Neural cell (in vitro differentiated cells): ENCODE measurements at regions not wholly inside any gene's neighbourhood (a gene's known extent, or its start where the extent isn't known, plus 50 kb on each side); places are given as distances from the start of the nearest gene placed in this dataset.

Experiments
- H2AFZ ChIP-seq: fragments of 200-600, 300-800 bp; sonication (generic), shearing (Covaris generic); 2 replicates; pipeline ENCODE4 v1.6.0; 2014; ENCODE audit warnings: low read depth, mild to moderate bottlenecking, antibody characterized with exemption, low read length, moderate library complexity
- H3F3A ChIP-seq: fragments of 200-600 bp; shearing (Covaris generic); 2 replicates; pipeline ENCODE4 v1.6.1; 2016; ENCODE audit warnings: mild to moderate bottlenecking, moderate library complexity, mixed read lengths, antibody characterized with exemption, low read length; ENCODE audit not compliant: insufficient read depth, poor library complexity, severe bottlenecking
- H3K27ac ChIP-seq: fragments of 200-600, 300-800 bp; sonication (generic), shearing (Covaris generic); 2 replicates; pipeline ENCODE4 v1.5.1; 2014; ENCODE audit warnings: mild to moderate bottlenecking, low read length, moderate library complexity
- H3K27me3 ChIP-seq: fragments of 300-800, 200-600 bp; sonication (generic), shearing (Covaris generic); 2 replicates; pipeline ENCODE4 v1.6.0; 2014; ENCODE audit warnings: mild to moderate bottlenecking, low read depth, low read length, moderate library complexity; ENCODE audit not compliant: insufficient read depth
- H3K36me3 ChIP-seq: fragments of 300-800, 200-600 bp; sonication (generic), shearing (Covaris generic); 2 replicates; pipeline ENCODE4 v1.5.1; 2014; ENCODE audit warnings: mild to moderate bottlenecking, antibody characterized with exemption, low read length, moderate library complexity; ENCODE audit not compliant: insufficient read depth
- H3K4me2 ChIP-seq: fragments of 300-800, 200-600 bp; sonication (generic), shearing (Covaris generic); 2 replicates; pipeline ENCODE4 v1.6.0; 2014; ENCODE audit warnings: mild to moderate bottlenecking, low read length
- H3K4me3 ChIP-seq: fragments of 300-800, 200-600 bp; sonication (generic), shearing (Covaris generic); 2 replicates; pipeline ENCODE4 v1.5.1; 2014; ENCODE audit warnings: mild to moderate bottlenecking, low read length, moderate library complexity
- H3K79me2 ChIP-seq: fragments of 200-600 bp; shearing (Covaris generic); replicated peaks from 2 replicates; pipeline ENCODE4 v1.6.0; 2014; ENCODE audit warnings: mild to moderate bottlenecking, low read length, moderate library complexity; ENCODE audit not compliant: insufficient read depth
- H3K9ac ChIP-seq: fragments of 300-800, 200-600 bp; sonication (generic), shearing (Covaris generic); 2 replicates; pipeline ENCODE4 v1.6.1; 2016; ENCODE audit warnings: mild to moderate bottlenecking, low read length, mixed read lengths
- H3K9me2 ChIP-seq: fragments of 200-600 bp; shearing (Covaris generic); 2 replicates; pipeline ENCODE4 v1.6.1; 2016; ENCODE audit warnings: mild to moderate bottlenecking, low read length, mixed read lengths; ENCODE audit not compliant: insufficient read depth
- H3K9me3 ChIP-seq: fragments of 200-600, 300-800 bp; sonication (generic), shearing (Covaris generic); 2 replicates; pipeline ENCODE4 v1.6.1; 2016; ENCODE audit warnings: mild to moderate bottlenecking, mixed run types, low read length, moderate library complexity, mixed read lengths
- H4K20me1 ChIP-seq: fragments of 200-600 bp; shearing (Covaris generic); 2 replicates; pipeline ENCODE4 v1.6.1; 2016; ENCODE audit warnings: mild to moderate bottlenecking, mixed run types; ENCODE audit not compliant: insufficient read depth
- CTCF ChIP-seq: fragments of 450-650 bp; IDR thresholded peaks from 2 replicates; pipeline ENCODE4 v1.5.1; 2014; ENCODE audit warnings: antibody characterized with exemption, mild to moderate bottlenecking, moderate library complexity; ENCODE audit not compliant: poor library complexity, severe bottlenecking
- EP300 ChIP-seq: fragments of 450-650 bp; conservative IDR thresholded peaks from 2 replicates; pipeline ENCODE4 v1.6.1; 2014; ENCODE audit warnings: antibody characterized with exemption, mild to moderate bottlenecking, moderate library complexity; ENCODE audit not compliant: poor library complexity, severe bottlenecking
- EZH2 ChIP-seq: fragments of 200-600, 300-800 bp; shearing (Covaris generic), sonication (generic); IDR thresholded peaks from 2 replicates; pipeline ENCODE4 v1.6.1; 2014; ENCODE audit warnings: antibody characterized with exemption, low read length, borderline replicate concordance, mild to moderate bottlenecking; ENCODE audit not compliant: insufficient read depth, poor library complexity, severe bottlenecking
- MXI1 ChIP-seq: fragments of 450-650 bp; conservative IDR thresholded peaks from 2 replicates; pipeline ENCODE4 v1.6.1; 2014; ENCODE audit warnings: antibody characterized with exemption, mild to moderate bottlenecking; ENCODE audit not compliant: poor library complexity, severe bottlenecking
- POLR2AphosphoS5 ChIP-seq: IDR thresholded peaks from 2 replicates; pipeline ENCODE4 v1.6.1; 2012
- RAD21 ChIP-seq: fragments of 450-650 bp; conservative IDR thresholded peaks from 2 replicates; pipeline ENCODE4 v1.6.1; 2014; ENCODE audit warnings: antibody characterized with exemption, mild to moderate bottlenecking, moderate library complexity
- SMC3 ChIP-seq: fragments of 450-650 bp; conservative IDR thresholded peaks from 2 replicates; pipeline ENCODE4 v1.6.1; 2014; ENCODE audit warnings: antibody characterized with exemption, mild to moderate bottlenecking, moderate library complexity; ENCODE audit not compliant: poor library complexity
- TAF1 ChIP-seq: IDR thresholded peaks from 2 replicates; pipeline ENCODE4 v1.6.1; 2012; ENCODE audit warnings: low read depth
- TF ChIP-seq, protein P1 (sequence below): IDR thresholded peaks from 2 replicates; pipeline ENCODE4 v1.6.1; 2012; ENCODE audit warnings: borderline replicate concordance

DNA sequence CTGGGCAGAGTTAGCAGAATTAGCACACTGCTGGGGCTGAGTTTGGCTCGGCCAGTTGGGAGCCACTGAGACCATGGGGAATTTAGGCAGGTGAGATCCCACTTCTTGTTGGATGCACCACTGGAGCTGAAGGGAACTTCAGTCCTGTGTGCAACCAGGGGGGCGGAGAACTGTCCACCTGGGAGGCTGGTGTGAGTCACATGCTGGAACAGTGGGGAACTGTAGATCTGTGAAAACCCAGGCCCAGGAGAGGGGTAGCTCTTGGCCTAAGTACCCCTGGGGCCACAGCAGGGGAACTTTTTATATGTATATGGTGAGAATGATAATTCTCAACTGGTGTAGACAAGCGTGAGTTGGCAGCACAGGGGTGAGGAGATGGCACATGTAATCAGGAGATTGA is 237.5 kb upstream of the KIF2A start:
- Histone ChIP-seq H3K9ac (no peak overlapping the region), H3K4me2 (no peak overlapping the region), H3F3A (no peaks in the 10 kb centered on the region), H3K9me2 (no peaks in the 10 kb centered on the region), H3K36me3 (no peaks in the 10 kb centered on the region), H3K79me2 (no peaks in the 10 kb centered on the region), H3K27me3 (no peaks in the 10 kb centered on the region), H2AFZ (no peak overlapping the region), H4K20me1 (no peaks in the 10 kb centered on the region), H3K27ac (no peak overlapping the region), H3K9me3 (no peaks in the 10 kb centered on the region), H3K4me3 (no peak overlapping the region)
- no peak for TF ChIP-seq POLR2AphosphoS5
- no peak for TF ChIP-seq RAD21
- no peak for TF ChIP-seq SMC3
- no peak for TF ChIP-seq TAF1
- TF ChIP-seq, protein P1, sequence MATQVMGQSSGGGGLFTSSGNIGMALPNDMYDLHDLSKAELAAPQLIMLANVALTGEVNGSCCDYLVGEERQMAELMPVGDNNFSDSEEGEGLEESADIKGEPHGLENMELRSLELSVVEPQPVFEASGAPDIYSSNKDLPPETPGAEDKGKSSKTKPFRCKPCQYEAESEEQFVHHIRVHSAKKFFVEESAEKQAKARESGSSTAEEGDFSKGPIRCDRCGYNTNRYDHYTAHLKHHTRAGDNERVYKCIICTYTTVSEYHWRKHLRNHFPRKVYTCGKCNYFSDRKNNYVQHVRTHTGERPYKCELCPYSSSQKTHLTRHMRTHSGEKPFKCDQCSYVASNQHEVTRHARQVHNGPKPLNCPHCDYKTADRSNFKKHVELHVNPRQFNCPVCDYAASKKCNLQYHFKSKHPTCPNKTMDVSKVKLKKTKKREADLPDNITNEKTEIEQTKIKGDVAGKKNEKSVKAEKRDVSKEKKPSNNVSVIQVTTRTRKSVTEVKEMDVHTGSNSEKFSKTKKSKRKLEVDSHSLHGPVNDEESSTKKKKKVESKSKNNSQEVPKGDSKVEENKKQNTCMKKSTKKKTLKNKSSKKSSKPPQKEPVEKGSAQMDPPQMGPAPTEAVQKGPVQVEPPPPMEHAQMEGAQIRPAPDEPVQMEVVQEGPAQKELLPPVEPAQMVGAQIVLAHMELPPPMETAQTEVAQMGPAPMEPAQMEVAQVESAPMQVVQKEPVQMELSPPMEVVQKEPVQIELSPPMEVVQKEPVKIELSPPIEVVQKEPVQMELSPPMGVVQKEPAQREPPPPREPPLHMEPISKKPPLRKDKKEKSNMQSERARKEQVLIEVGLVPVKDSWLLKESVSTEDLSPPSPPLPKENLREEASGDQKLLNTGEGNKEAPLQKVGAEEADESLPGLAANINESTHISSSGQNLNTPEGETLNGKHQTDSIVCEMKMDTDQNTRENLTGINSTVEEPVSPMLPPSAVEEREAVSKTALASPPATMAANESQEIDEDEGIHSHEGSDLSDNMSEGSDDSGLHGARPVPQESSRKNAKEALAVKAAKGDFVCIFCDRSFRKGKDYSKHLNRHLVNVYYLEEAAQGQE: no peak
- no peak for TF ChIP-seq CTCF
- no peak for TF ChIP-seq EZH2
- no peak for TF ChIP-seq MXI1
- TF ChIP-seq EP300: no peak

- Histone ChIP-seq H3K9me2 (no peaks in the 10 kb centered on the region), H2AFZ (no peak overlapping the region), H3K9me3 (no peaks in the 10 kb centered on the region), H3K36me3 (no peaks in the 10 kb centered on the region), H3K4me3 (no peak overlapping the region), H3K27ac (no peak overlapping the region), H3K4me2 (no peak overlapping the region), H3F3A (no peaks in the 10 kb centered on the region), H3K79me2 (no peaks in the 10 kb centered on the region), H3K27me3 (no peaks in the 10 kb centered on the region), H4K20me1 (no peaks in the 10 kb centered on the region), H3K9ac (no peak overlapping the region)
- TF ChIP-seq RAD21 (no peak), CTCF (no peak), TAF1 (no peak), MXI1 (no peak), POLR2AphosphoS5 (no peak), EP300 (no peak), EZH2 (no peak), SMC3 (no peak)
- TF ChIP-seq, protein P1: no peak
These were observed 228.6 kb upstream of the KIF2A start for GRCh38 chr5:62077387-62077786.
